Adrenal gland (tissue), 9 donors: ENCODE measurements at regions not wholly inside any gene's neighbourhood (a gene's known extent, or its start where the extent isn't known, plus 50 kb on each side); places are given as distances from the start of the nearest gene placed in this dataset.
"Not testable (repeated sequence)": the region's sequence is repeated elsewhere in the genome, so short reads cannot be mapped to it uniquely, and the experiment has no call there.

Experiments
- DNase-seq, 7 donors: peaks; one replicate each; pipeline ENCODE4 v3.0.0-alpha.2; 2019 to 2020
- H3K27ac ChIP-seq, 5 donors: fragments of 200-600 bp; sonication (generic) in 4 of 5; 1 replicate in 3 of 5; 2 replicates in 2 of 5; pipeline versions ENCODE4 v1.5.1 to v1.8.0; 2016 to 2020; ENCODE audit warnings: mild to moderate bottlenecking in 1 of 5
- H3K27me3 ChIP-seq: fragments of 200-600 bp; 2 replicates; pipeline ENCODE4 v1.8.0; 2021
- H3K36me3 ChIP-seq, 2 donors: fragments of 200-600 bp; replicated peaks in 1 of 2; 1 replicate in 1 of 2; 2 replicates in 1 of 2; pipeline versions ENCODE4 v1.5.1 to v1.8.0; 2018 to 2022
- H3K4me1 ChIP-seq, 2 donors: fragments of 200-600 bp; replicated peaks in 1 of 2; 1 replicate in 1 of 2; 2 replicates in 1 of 2; pipeline versions ENCODE4 v1.5.1 to v1.8.0; 2018 to 2021
- H3K4me3 ChIP-seq, 4 donors: fragments of 200-600 bp; sonication (generic) in 3 of 4; one replicate each; pipeline ENCODE4 v1.5.1; 2016 to 2018
- H3K9me3 ChIP-seq, 3 donors: fragments of 200-600 bp; sonication (generic) in 1 of 3; replicated peaks in 1 of 3; 1 replicate in 2 of 3; 2 replicates in 1 of 3; pipeline versions ENCODE4 v1.5.1 to v1.8.0; 2016 to 2021
- CTCF ChIP-seq, 6 experiments: fragments of 450-650 bp in 4 of 6; fragments of 200-600 bp in 2 of 6; sonication (generic) in 1 of 6; IDR thresholded peaks; 1 replicate in 5 of 6; 2 replicates in 1 of 6; pipeline versions ENCODE4 v1.5.1 to v1.8.0; 2016 to 2021; ENCODE audit warnings: antibody characterized with exemption in 6 of 6, mild to moderate bottlenecking in 2 of 6, moderate library complexity in 1 of 6
- POLR2A ChIP-seq, 2 donors: fragments of 450-650 bp; IDR thresholded peaks; one replicate each; pipeline ENCODE4 v1.6.1; 2017; ENCODE audit warnings: antibody characterized with exemption in 2 of 2, mild to moderate bottlenecking in 2 of 2, moderate library complexity in 1 of 2
- WGBS, 4 donors: extraction: QIAGEN DNeasy Blood & Tissue Kit in 2 of 4; methylation state at CpG; one replicate each; pipeline versions ENCODE4 v1.1.5 to v1.1.7; 2013 to 2017; 5-methylcytosine and 5-hydroxymethylcytosine counted together
- intact Hi-C, 2 donors: fragments of 100-400 bp; cut with DNase I; formaldehyde crosslinking; loops; one replicate each; pipeline versions ENCODE4 v1.14.1 to v1.15.0; 2022 to 2023
- donor health status: healthy with polysubstance abuse.
- donor health status: Bipolar disorder and iron deficiency.
- donor health status: DM: yes; HTN: yes; CAD: no.
- donor health status: DM: no; HTN: no; CAD: no.
- donor health status: DM: no; HTN: no; CAD: no.

GRCh38 chr2:16755442-16755841, 89.8 kb upstream of the CYRIA start:
- Histone ChIP-seq H3K36me3 (no peaks in the 10 kb centered on the region), H3K4me3 (no peak overlapping the region), H3K9me3 (no peaks in the 10 kb centered on the region), H3K27ac (no peak overlapping the region), H3K27me3 (no peaks in the 10 kb centered on the region), H3K4me1 (peaks cover under 1 to 8% of the 10 kb centered on the region in 2 donors)
- 80 to 85% (median 82%) methylated on average over 7 to 9 of the region's 9 CpGs for WGBS, 4 donors
- peak in 1 of 7 donors; percentile 15 for DNase-seq
- intact Hi-C loops = loop anchor here in 1 of 2 donors (5.0 kb wide), 1 partner anchor 138 kb away; no protein-coding TSS in a partner anchor
- TF ChIP-seq CTCF (IDR thresholded peaks at IDR 0.05) (no peak), POLR2A (IDR thresholded peaks at IDR 0.05) (no peak)

DNA sequence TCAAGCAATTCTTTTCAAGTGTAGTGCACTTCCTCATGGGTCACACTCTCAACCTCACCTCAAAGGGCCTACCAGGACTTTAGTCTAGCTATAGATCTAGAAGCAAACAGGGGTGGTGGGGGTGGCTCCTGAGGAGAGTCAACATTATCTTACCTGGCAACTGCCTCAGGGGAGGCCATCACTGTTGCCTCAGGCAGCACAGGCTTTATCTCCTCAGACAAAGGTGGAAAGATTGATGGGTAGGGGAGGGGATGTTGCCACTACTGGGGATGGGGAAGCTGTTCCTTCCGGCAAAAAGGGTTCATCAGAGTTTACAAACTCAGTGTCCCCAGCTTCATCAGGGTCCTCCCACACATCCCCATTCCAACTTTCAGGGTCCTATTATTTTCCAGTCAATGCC, 87.4 kb upstream of the CYRIA start:
- H3K27ac ChIP-seq, H3K4me1 ChIP-seq, DNase-seq, H3K9me3 ChIP-seq, H3K4me3 ChIP-seq, H3K27me3 ChIP-seq, H3K36me3 ChIP-seq: not testable (repeated sequence)
- 80 to 98% (median 91%) methylated on average over 1 of the region's 1 CpG for WGBS, 4 donors
- intact Hi-C loops = loop anchor here in 1 of 2 donors (5.0 kb wide), 1 partner anchor 136 kb away; no protein-coding TSS in a partner anchor

- not testable (repeated sequence) for H3K4me3 ChIP-seq
- 82 to 95% (median 83%) methylated on average over 1 of the region's 1 CpG for WGBS, 4 donors
Observed at GRCh38 chr2:16750925-16751214, 85.2 kb upstream of the CYRIA start.

DNA sequence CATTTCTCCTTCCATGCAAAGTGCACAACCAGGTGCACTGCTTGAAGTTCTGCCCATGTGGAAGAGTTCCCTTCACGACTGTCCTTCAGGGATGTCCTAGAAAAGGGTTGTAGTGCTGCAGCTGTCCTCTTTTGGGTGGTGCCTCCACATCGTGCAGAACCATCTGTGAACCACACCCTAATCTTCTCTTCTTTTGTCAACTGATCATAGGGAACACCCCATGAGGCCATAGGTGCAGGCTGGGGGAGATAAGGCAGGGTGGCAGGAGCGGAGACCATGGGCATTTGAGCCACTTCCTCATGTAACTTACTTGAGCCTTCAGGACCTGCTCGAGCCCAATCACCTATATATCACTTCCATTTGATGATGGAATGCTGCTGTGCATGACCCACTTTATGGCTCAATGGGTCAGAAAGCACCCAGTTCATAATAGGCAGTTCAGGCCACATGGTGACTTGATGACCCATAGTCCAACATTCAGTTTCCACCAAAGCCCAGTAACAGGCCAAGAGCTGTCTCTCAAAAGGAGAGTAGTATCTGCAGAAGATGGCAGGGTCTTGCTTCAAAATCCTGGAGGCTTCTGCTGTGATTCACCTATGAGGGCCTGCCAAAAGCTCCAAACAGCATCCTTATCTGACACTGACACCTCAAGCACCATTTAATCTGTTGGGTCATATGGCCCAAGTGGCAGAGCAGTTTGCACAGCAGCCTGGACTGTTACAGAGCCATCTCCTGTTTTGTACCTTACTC, 84.7 kb upstream of the CYRIA start:
- DNase-seq = no peak
- no peak overlapping the region for H3K27ac ChIP-seq
- TF ChIP-seq CTCF (IDR thresholded peaks at IDR 0.05) = no peak
- TF ChIP-seq POLR2A (IDR thresholded peaks at IDR 0.05) = no peak
- H3K4me1 ChIP-seq = no peaks in the 10 kb centered on the region
- no peaks in the 10 kb centered on the region for H3K9me3 ChIP-seq
- 84 to 91% (median 88%) methylated on average over 3 to 4 of the region's 4 CpGs for WGBS, 4 donors
- intact Hi-C loops = loop anchor here in 1 of 2 donors (5.0 kb wide), 1 partner anchor 133 kb away; no protein-coding TSS in a partner anchor
- H3K36me3 ChIP-seq = no peaks in the 10 kb centered on the region
- H3K4me3 ChIP-seq = no peak overlapping the region
- H3K27me3 ChIP-seq = no peaks in the 10 kb centered on the region

More at GRCh38 chr2:16750925-16751214, 85.2 kb upstream of the CYRIA start:
- intact Hi-C loops = loop anchor here in 1 of 2 donors (5.0 kb wide), 1 partner anchor 134 kb away; no protein-coding TSS in a partner anchor
- not testable (repeated sequence) for DNase-seq, H3K36me3 ChIP-seq, H3K27me3 ChIP-seq, H3K27ac ChIP-seq, H3K4me1 ChIP-seq, H3K9me3 ChIP-seq

GRCh38 chr2:16748511-16749266, 83.1 kb upstream of the CYRIA start:
- H3K4me1 ChIP-seq, DNase-seq, H3K4me3 ChIP-seq, H3K9me3 ChIP-seq, intact Hi-C loops, H3K27ac ChIP-seq, H3K27me3 ChIP-seq, H3K36me3 ChIP-seq: not testable (repeated sequence)
- 75 to 96% (median 82%) methylated on average over 1 of the region's 1 CpG for WGBS, 4 donors
